ENCODE measurements at regions not wholly inside any gene's neighbourhood (a gene's known extent, or its start where the extent isn't known, plus 50 kb on each side); places are given as distances from the start of the nearest gene placed in this dataset.

- intact Hi-C loops (cut with DNase I) = no loop called here
- DNase-seq = no peak
These were observed 916.0 kb downstream of the FSTL5 start for GRCh38 chr4:161247831-161248230.

GRCh38 chr4:161238033-161238432 lies 925.8 kb downstream of the FSTL5 start:
- intact Hi-C loops (cut with DNase I) = no loop called here
- no peak for DNase-seq

GRCh38 chr4:161237495-161237894 lies 926.3 kb downstream of the FSTL5 start:
- DNase-seq = no peak
- intact Hi-C loops (cut with DNase I) = no loop called here

GRCh38 chr4:161225327-161225726 lies 938.5 kb downstream of the FSTL5 start:
- intact Hi-C loops (cut with DNase I) = no loop called here
- DNase-seq = no peak

- DNase-seq = no peak
- intact Hi-C loops (cut with DNase I) = no loop called here
These were observed 940.9 kb downstream of the FSTL5 start for GRCh38 chr4:161222889-161223288.

GRCh38 chr4:161208564-161208963 lies 955.2 kb downstream of the FSTL5 start:
- no peak for DNase-seq
- intact Hi-C loops (cut with DNase I) = no loop called here

- DNase-seq = no peak
- intact Hi-C loops (cut with DNase I) = no loop called here
These were observed 957.2 kb downstream of the FSTL5 start for GRCh38 chr4:161206528-161207080.

GRCh38 chr4:161203865-161204264 lies 959.9 kb downstream of the FSTL5 start:
- DNase-seq = no peak
- intact Hi-C loops (cut with DNase I) = no loop called here

- intact Hi-C loops (cut with DNase I) = no loop called here
- no peak for DNase-seq
These were observed 965.9 kb downstream of the FSTL5 start for GRCh38 chr4:161197912-161198311.

GRCh38 chr4:161197474-161197873 lies 966.3 kb downstream of the FSTL5 start:
- no peak for DNase-seq
- intact Hi-C loops (cut with DNase I) = no loop called here

- no peak for DNase-seq
- intact Hi-C loops (cut with DNase I) = no loop called here
These were observed 974.3 kb downstream of the FSTL5 start for GRCh38 chr4:161189286-161190134.

GRCh38 chr4:161188578-161188977 lies 975.2 kb downstream of the FSTL5 start:
- intact Hi-C loops (cut with DNase I) = no loop called here
- no peak for DNase-seq

GRCh38 chr4:161187569-161187968 lies 976.2 kb downstream of the FSTL5 start:
- DNase-seq = no peak
- intact Hi-C loops (cut with DNase I) = no loop called here

GRCh38 chr4:161186750-161187149 lies 977.0 kb downstream of the FSTL5 start:
- intact Hi-C loops (cut with DNase I) = no loop called here
- no peak for DNase-seq

- no peak for DNase-seq
- intact Hi-C loops (cut with DNase I) = no loop called here
These were observed 977.8 kb downstream of the FSTL5 start for GRCh38 chr4:161186012-161186411.

- intact Hi-C loops (cut with DNase I) = no loop called here
- DNase-seq = no peak
These were observed 980.1 kb downstream of the FSTL5 start for GRCh38 chr4:161183729-161184128.

GRCh38 chr4:161182913-161183312 lies 980.9 kb downstream of the FSTL5 start:
- DNase-seq = no peak
- intact Hi-C loops (cut with DNase I) = no loop called here

GRCh38 chr4:161178310-161178709 lies 985.5 kb downstream of the FSTL5 start:
- no peak for DNase-seq
- intact Hi-C loops (cut with DNase I) = no loop called here

- intact Hi-C loops (cut with DNase I) = no loop called here
- DNase-seq = no peak
These were observed 991.3 kb downstream of the FSTL5 start for GRCh38 chr4:161172396-161173026.

- no peak for DNase-seq
- intact Hi-C loops (cut with DNase I) = no loop called here
These were observed 996.3 kb downstream of the FSTL5 start for GRCh38 chr4:161167539-161167938.

- DNase-seq = no peak
- intact Hi-C loops (cut with DNase I) = no loop called here
These were observed 1003.1 kb downstream of the FSTL5 start for GRCh38 chr4:161160718-161161117.
